Smooth muscle cell (in vitro differentiated cells): ENCODE measurements at regions not wholly inside any gene's neighbourhood (a gene's known extent, or its start where the extent isn't known, plus 50 kb on each side); places are given as distances from the start of the nearest gene placed in this dataset.

Experiments
- DNase-seq: peaks from one replicate; lab custom pipeline; 2025; ENCODE audit not compliant: unreplicated experiment; lab: John Stamatoyannopoulos, UW
- H2AFZ ChIP-seq: fragments of 200-600 bp; sonication (generic); 2 replicates; pipeline ENCODE4 v1.6.0; 2016; ENCODE audit warnings: antibody characterized with exemption, low read depth, mild to moderate bottlenecking
- H3F3A ChIP-seq: fragments of 200-600 bp; sonication (generic); 2 replicates; pipeline ENCODE4 v1.6.0; 2017; ENCODE audit warnings: antibody characterized with exemption, low read depth
- H3K27ac ChIP-seq: fragments of 200-600 bp; sonication (generic); 2 replicates; pipeline ENCODE4 v1.5.1; 2016; ENCODE audit warnings: low read depth, mild to moderate bottlenecking
- H3K27me3 ChIP-seq: fragments of 200-600 bp; sonication (generic); 2 replicates; pipeline ENCODE4 v1.6.1; 2016; ENCODE audit warnings: low read depth, mild to moderate bottlenecking
- H3K36me3 ChIP-seq: fragments of 200-600 bp; sonication (generic); 2 replicates; pipeline ENCODE4 v1.5.1; 2016; ENCODE audit warnings: low read depth
- H3K4me1 ChIP-seq: fragments of 200-600 bp; sonication (generic); 2 replicates; pipeline ENCODE4 v1.5.1; 2016; ENCODE audit warnings: low read depth
- H3K4me2 ChIP-seq: fragments of 200-600 bp; sonication (generic); 2 replicates; pipeline ENCODE4 v1.6.0; 2016; ENCODE audit warnings: mild to moderate bottlenecking
- H3K4me3 ChIP-seq: fragments of 200-600 bp; sonication (generic); 2 replicates; pipeline ENCODE4 v1.5.1; 2016; ENCODE audit warnings: mild to moderate bottlenecking
- H3K79me2 ChIP-seq: fragments of 200-600 bp; sonication (generic); 2 replicates; pipeline ENCODE4 v1.6.0; 2016; ENCODE audit warnings: low read depth, mild to moderate bottlenecking
- H3K9ac ChIP-seq: fragments of 200-600 bp; sonication (generic); 2 replicates; pipeline ENCODE4 v1.6.0; 2016; ENCODE audit warnings: low read depth
- H3K9me3 ChIP-seq: fragments of 200-600 bp; sonication (generic); replicated peaks from 2 replicates; pipeline ENCODE4 v1.5.1; 2016; ENCODE audit warnings: low read depth
- H4K20me1 ChIP-seq: fragments of 200-600 bp; sonication (generic); 2 replicates; pipeline ENCODE4 v1.6.0; 2016; ENCODE audit warnings: low read depth
- CTCF ChIP-seq: fragments of 200-600 bp; sonication (generic); IDR thresholded peaks from 2 replicates; pipeline ENCODE4 v1.5.1; 2017; ENCODE audit warnings: borderline replicate concordance, mild to moderate bottlenecking, antibody characterized with exemption; ENCODE audit not compliant: insufficient read depth, poor library complexity, severe bottlenecking
- WGBS: methylation state at CpG from one replicate; pipeline ENCODE4 v1.1.7; 2016; ENCODE audit warnings: low lambda C conversion rate; 5-methylcytosine and 5-hydroxymethylcytosine counted together

GRCh38 chrX:98028691-98029090, 1145.0 kb downstream of the RPA4 start:
- Histone ChIP-seq H3K4me3 (no peak overlapping the region), H3K4me2 (no peak overlapping the region), H3F3A (no peaks in the 10 kb centered on the region), H3K4me1 (no peaks in the 10 kb centered on the region), H3K9ac (no peak overlapping the region), H3K79me2 (no peaks in the 10 kb centered on the region), H3K27me3 (no peaks in the 10 kb centered on the region), H3K9me3 (no peaks in the 10 kb centered on the region), H2AFZ (no peak overlapping the region), H4K20me1 (no peaks in the 10 kb centered on the region), H3K27ac (no peak overlapping the region), H3K36me3 (no peaks in the 10 kb centered on the region)
- WGBS: 92% methylated on average over 4 of the region's 4 CpGs
- DNase-seq: no peak
- no peak for TF ChIP-seq CTCF

GRCh38 chrX:98029861-98030260, 1146.2 kb downstream of the RPA4 start:
- Histone ChIP-seq H3K27ac (no peak overlapping the region), H3K9me3 (no peaks in the 10 kb centered on the region), H3F3A (no peaks in the 10 kb centered on the region), H3K4me3 (no peak overlapping the region), H3K4me1 (no peaks in the 10 kb centered on the region), H3K9ac (no peak overlapping the region), H3K79me2 (no peaks in the 10 kb centered on the region), H4K20me1 (no peaks in the 10 kb centered on the region), H3K27me3 (no peaks in the 10 kb centered on the region), H3K36me3 (no peaks in the 10 kb centered on the region), H3K4me2 (no peak overlapping the region), H2AFZ (no peak overlapping the region)
- whole genome bisulfite sequencing: 98% methylated on average over 12 of the region's 12 CpGs
- no peak for TF ChIP-seq CTCF
- no peak for DNase-seq

- H3K4me1 ChIP-seq: no peaks in the 10 kb centered on the region
- H3K4me3 ChIP-seq: no peak overlapping the region
- no peaks in the 10 kb centered on the region for H3K27me3 ChIP-seq
- no peak overlapping the region for H3K4me2 ChIP-seq
- no peaks in the 10 kb centered on the region for H3K9me3 ChIP-seq
- no peaks in the 10 kb centered on the region for H3F3A ChIP-seq
- H3K9ac ChIP-seq: no peak overlapping the region
- DNase-seq: no peak
- no peaks in the 10 kb centered on the region for H3K36me3 ChIP-seq
- H3K79me2 ChIP-seq: no peaks in the 10 kb centered on the region
- no peak overlapping the region for H2AFZ ChIP-seq
- WGBS: 88% methylated on average over 3 of the region's 3 CpGs
- TF ChIP-seq CTCF: no peak
- H4K20me1 ChIP-seq: no peaks in the 10 kb centered on the region
- no peak overlapping the region for H3K27ac ChIP-seq
Observed at GRCh38 chrX:98057176-98057575, 1173.5 kb downstream of the RPA4 start.

- peaks cover 16% of the 10 kb centered on the region for H3K4me1 ChIP-seq
- no peak overlapping the region for H3K27ac ChIP-seq
- H3K4me2 ChIP-seq: no peak overlapping the region
- TF ChIP-seq CTCF: no peak
- no peaks in the 10 kb centered on the region for H3F3A ChIP-seq
- no peaks in the 10 kb centered on the region for H3K9me3 ChIP-seq
- H4K20me1 ChIP-seq: no peaks in the 10 kb centered on the region
- DNase-seq: no peak
- H3K36me3 ChIP-seq: no peaks in the 10 kb centered on the region
- H3K79me2 ChIP-seq: no peaks in the 10 kb centered on the region
- H3K27me3 ChIP-seq: no peaks in the 10 kb centered on the region
- WGBS: 96% methylated on average over 2 of the region's 2 CpGs
- H2AFZ ChIP-seq: no peak overlapping the region
- H3K9ac ChIP-seq: no peak overlapping the region
- no peak overlapping the region for H3K4me3 ChIP-seq
Observed at GRCh38 chrX:98065151-98065550, 1181.4 kb downstream of the RPA4 start.
